ENCODE measurements at regions not wholly inside any gene's neighbourhood (a gene's known extent, or its start where the extent isn't known, plus 50 kb on each side); places are given as distances from the start of the nearest gene placed in this dataset.

DNA sequence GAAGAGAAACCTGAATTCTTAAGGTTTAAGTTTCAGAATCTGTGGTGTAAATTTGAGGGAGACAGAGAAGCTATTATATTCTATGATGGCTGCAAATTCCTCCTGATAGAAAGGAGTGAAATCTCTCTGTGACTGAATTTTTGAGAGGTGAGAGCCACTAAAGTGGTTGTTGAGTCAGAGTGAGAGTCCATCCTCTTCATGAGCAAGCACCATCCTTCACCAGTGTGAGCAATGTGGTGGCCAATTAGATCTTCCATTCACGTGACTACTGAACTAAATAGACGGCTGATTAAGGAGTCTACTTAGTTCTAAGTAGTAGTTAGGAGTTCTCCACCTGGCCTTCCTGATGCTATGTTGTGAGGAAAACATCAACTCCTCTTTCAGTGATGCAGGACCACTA, 147.8 kb upstream of the CCNH start:
- TF ChIP-seq, protein P1, sequence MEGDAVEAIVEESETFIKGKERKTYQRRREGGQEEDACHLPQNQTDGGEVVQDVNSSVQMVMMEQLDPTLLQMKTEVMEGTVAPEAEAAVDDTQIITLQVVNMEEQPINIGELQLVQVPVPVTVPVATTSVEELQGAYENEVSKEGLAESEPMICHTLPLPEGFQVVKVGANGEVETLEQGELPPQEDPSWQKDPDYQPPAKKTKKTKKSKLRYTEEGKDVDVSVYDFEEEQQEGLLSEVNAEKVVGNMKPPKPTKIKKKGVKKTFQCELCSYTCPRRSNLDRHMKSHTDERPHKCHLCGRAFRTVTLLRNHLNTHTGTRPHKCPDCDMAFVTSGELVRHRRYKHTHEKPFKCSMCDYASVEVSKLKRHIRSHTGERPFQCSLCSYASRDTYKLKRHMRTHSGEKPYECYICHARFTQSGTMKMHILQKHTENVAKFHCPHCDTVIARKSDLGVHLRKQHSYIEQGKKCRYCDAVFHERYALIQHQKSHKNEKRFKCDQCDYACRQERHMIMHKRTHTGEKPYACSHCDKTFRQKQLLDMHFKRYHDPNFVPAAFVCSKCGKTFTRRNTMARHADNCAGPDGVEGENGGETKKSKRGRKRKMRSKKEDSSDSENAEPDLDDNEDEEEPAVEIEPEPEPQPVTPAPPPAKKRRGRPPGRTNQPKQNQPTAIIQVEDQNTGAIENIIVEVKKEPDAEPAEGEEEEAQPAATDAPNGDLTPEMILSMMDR (IDR thresholded peaks at IDR 0.05): no peak
- TF ChIP-seq RFX5 (IDR thresholded peaks at IDR 0.05; ENCODE audit: low read length) (no peak), POLR2AphosphoS5 (IDR thresholded peaks at IDR 0.05; ENCODE audit: low read depth, low read length) (no peak), MEF2A (IDR thresholded peaks at IDR 0.05; ENCODE audit: borderline replicate concordance, low read depth) (no peak), RAD21 (IDR thresholded peaks at IDR 0.05; ENCODE audit: low read length) (no peak), GABPA (IDR thresholded peaks at IDR 0.05; ENCODE audit: low read depth) (no peak), SIN3A (IDR thresholded peaks at IDR 0.05; ENCODE audit: borderline replicate concordance, low read depth, low read length) (no peak), JUND (IDR thresholded peaks at IDR 0.05) (no peak)
- TF ChIP-seq, protein P2, sequence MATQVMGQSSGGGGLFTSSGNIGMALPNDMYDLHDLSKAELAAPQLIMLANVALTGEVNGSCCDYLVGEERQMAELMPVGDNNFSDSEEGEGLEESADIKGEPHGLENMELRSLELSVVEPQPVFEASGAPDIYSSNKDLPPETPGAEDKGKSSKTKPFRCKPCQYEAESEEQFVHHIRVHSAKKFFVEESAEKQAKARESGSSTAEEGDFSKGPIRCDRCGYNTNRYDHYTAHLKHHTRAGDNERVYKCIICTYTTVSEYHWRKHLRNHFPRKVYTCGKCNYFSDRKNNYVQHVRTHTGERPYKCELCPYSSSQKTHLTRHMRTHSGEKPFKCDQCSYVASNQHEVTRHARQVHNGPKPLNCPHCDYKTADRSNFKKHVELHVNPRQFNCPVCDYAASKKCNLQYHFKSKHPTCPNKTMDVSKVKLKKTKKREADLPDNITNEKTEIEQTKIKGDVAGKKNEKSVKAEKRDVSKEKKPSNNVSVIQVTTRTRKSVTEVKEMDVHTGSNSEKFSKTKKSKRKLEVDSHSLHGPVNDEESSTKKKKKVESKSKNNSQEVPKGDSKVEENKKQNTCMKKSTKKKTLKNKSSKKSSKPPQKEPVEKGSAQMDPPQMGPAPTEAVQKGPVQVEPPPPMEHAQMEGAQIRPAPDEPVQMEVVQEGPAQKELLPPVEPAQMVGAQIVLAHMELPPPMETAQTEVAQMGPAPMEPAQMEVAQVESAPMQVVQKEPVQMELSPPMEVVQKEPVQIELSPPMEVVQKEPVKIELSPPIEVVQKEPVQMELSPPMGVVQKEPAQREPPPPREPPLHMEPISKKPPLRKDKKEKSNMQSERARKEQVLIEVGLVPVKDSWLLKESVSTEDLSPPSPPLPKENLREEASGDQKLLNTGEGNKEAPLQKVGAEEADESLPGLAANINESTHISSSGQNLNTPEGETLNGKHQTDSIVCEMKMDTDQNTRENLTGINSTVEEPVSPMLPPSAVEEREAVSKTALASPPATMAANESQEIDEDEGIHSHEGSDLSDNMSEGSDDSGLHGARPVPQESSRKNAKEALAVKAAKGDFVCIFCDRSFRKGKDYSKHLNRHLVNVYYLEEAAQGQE (IDR thresholded peaks at IDR 0.05; ENCODE audit: low read depth, low read length): no peak
- TF ChIP-seq, protein P3, sequence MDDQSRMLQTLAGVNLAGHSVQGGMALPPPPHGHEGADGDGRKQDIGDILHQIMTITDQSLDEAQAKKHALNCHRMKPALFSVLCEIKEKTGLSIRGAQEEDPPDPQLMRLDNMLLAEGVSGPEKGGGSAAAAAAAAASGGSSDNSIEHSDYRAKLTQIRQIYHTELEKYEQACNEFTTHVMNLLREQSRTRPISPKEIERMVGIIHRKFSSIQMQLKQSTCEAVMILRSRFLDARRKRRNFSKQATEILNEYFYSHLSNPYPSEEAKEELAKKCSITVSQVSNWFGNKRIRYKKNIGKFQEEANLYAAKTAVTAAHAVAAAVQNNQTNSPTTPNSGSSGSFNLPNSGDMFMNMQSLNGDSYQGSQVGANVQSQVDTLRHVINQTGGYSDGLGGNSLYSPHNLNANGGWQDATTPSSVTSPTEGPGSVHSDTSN (IDR thresholded peaks at IDR 0.05): no peak

Data from SK-N-SH (cell line).